Aorta (tissue), 5 donors: ENCODE measurements at regions not wholly inside any gene's neighbourhood (a gene's known extent, or its start where the extent isn't known, plus 50 kb on each side); places are given as distances from the start of the nearest gene placed in this dataset.

Experiments
- ATAC-seq: fragments of 200-7000 bp; cut with Tn5 transposase; one replicate; pipeline ENCODE4 v1.9.1; 2022; ENCODE audit warnings: moderate library complexity; ENCODE audit not compliant: low FRiP score
- DNase-seq, 2 donors: peaks; one replicate each; pipeline ENCODE4 v3.0.0-alpha.2; 2020
- H3K27ac ChIP-seq, 2 donors: one replicate each; pipeline ENCODE4 v1.5.1; 2013; ENCODE audit warnings: low read length in 2 of 2, mild to moderate bottlenecking in 2 of 2, moderate library complexity in 2 of 2, control low read depth in 1 of 2, inconsistent platforms in 1 of 2, low read depth in 1 of 2
- H3K27me3 ChIP-seq, 2 donors: one replicate each; pipeline ENCODE4 v1.6.1; 2013; ENCODE audit warnings: control low read depth in 1 of 2, low read length in 1 of 2, mild to moderate bottlenecking in 1 of 2, moderate library complexity in 1 of 2; ENCODE audit not compliant: insufficient read depth in 2 of 2, control insufficient read depth in 1 of 2
- H3K36me3 ChIP-seq, 2 donors: one replicate each; pipeline ENCODE4 v1.6.1; 2013; ENCODE audit warnings: control low read depth in 1 of 2, low read length in 1 of 2, mild to moderate bottlenecking in 1 of 2; ENCODE audit not compliant: insufficient read depth in 2 of 2, control insufficient read depth in 1 of 2
- H3K4me1 ChIP-seq, 2 donors: one replicate each; pipeline ENCODE4 v1.6.1; 2013; ENCODE audit warnings: low read length in 2 of 2, control low read depth in 1 of 2, mild to moderate bottlenecking in 1 of 2, moderate library complexity in 1 of 2; ENCODE audit not compliant: insufficient read depth in 2 of 2, control insufficient read depth in 1 of 2
- H3K4me3 ChIP-seq, 2 donors: one replicate each; pipeline ENCODE4 v1.5.1; 2013; ENCODE audit warnings: low read length in 2 of 2, control low read depth in 1 of 2, mild to moderate bottlenecking in 1 of 2
- H3K9me3 ChIP-seq: one replicate; pipeline ENCODE4 v1.6.1; 2013; ENCODE audit warnings: mild to moderate bottlenecking, low read length; ENCODE audit not compliant: control insufficient read depth
- WGBS, 2 donors: extraction: QIAGEN DNeasy Blood & Tissue Kit; methylation state at CpG; one replicate each; pipeline ENCODE4 v1.1.7; 2013; 5-methylcytosine and 5-hydroxymethylcytosine counted together
- intact Hi-C, 2 donors: fragments of 100-400 bp; cut with DNase I; formaldehyde crosslinking; loops; one replicate each; pipeline versions ENCODE4 v1.14.2 to v1.15.0; 2022
- donor health status: healthy with polysubstance abuse.
- donor health status: Bipolar disorder and iron deficiency.
- donor health status: DM: no; HTN: no; CAD: no.
- donor health status: DM: no; HTN: no; CAD: no.
- donor health status: DM: yes; HTN: yes; CAD: no.

- no peak for ATAC-seq
Measured at GRCh38 chr11:26898799-26899198, 95.1 kb upstream of the FIBIN start.

DNA sequence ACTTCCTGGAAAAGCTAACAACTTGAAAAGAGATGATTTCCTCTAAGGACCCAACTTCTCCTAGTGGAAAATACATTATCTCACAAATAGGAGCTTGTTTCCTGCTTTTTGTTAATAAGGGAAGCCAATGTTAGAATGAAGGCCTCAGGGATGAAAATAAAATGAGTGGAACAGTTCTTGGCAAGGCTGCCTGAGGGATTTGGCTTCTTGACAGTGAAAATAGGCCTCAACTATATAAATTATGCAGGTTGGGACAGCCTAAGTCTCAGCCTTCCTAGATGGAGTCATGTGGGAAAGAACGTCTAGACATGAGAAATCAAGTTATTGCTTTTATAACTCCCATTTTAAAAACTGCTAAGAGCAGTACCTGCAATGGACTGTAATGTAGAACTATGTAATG, 92.8 kb upstream of the FIBIN start:
- DNase-seq (peak in 1 of 2 donors; percentile 48), ATAC-seq (peak; percentile 82)
- Histone ChIP-seq H3K27ac (peak overlapping the region in 1 of 2 donors; percentile 12), H3K4me1 (peaks cover 0 to 9% of the 10 kb centered on the region in 2 donors), H3K36me3 (no peaks in the 10 kb centered on the region), H3K27me3 (no peaks in the 10 kb centered on the region), H3K9me3 (no peaks in the 10 kb centered on the region), H3K4me3 (no peak overlapping the region)
- intact Hi-C loops = loop anchor here in 1 of 2 donors (5.0 kb wide), 3 partner anchors 46 to 91 kb away; partner anchors contain the start of gene FIBIN
- WGBS, 2 donors = 2 to 13% methylated on average over 1 of the region's 1 CpG

More at GRCh38 chr11:26898799-26899198, 95.1 kb upstream of the FIBIN start:
- WGBS, 2 donors = 97 to 98% methylated on average over 1 of the region's 1 CpG
- intact Hi-C loops = no loop called here
- Histone ChIP-seq H3K9me3 (no peaks in the 10 kb centered on the region), H3K27ac (no peak overlapping the region), H3K4me3 (no peak overlapping the region), H3K4me1 (peaks cover 0 to 6% of the 10 kb centered on the region in 2 donors), H3K27me3 (no peaks in the 10 kb centered on the region), H3K36me3 (no peaks in the 10 kb centered on the region)
- no peak for DNase-seq

GRCh38 chr11:26904132-26904531, 89.8 kb upstream of the FIBIN start:
- H3K4me3 ChIP-seq = no peak overlapping the region
- no peaks in the 10 kb centered on the region for H3K27me3 ChIP-seq
- no peaks in the 10 kb centered on the region for H3K36me3 ChIP-seq
- peaks cover 0 to 9% of the 10 kb centered on the region in 2 donors for H3K4me1 ChIP-seq
- ATAC-seq (no peak), DNase-seq (no peak)
- 21 to 31% methylated on average over 1 of the region's 1 CpG for WGBS, 2 donors
- intact Hi-C loops = loop anchor here in 1 of 2 donors (5.0 kb wide), 3 partner anchors 43 to 88 kb away; partner anchors contain the start of gene FIBIN
- peak overlapping the region in 1 of 2 donors; percentile 3 for H3K27ac ChIP-seq
- H3K9me3 ChIP-seq = no peaks in the 10 kb centered on the region

DNA sequence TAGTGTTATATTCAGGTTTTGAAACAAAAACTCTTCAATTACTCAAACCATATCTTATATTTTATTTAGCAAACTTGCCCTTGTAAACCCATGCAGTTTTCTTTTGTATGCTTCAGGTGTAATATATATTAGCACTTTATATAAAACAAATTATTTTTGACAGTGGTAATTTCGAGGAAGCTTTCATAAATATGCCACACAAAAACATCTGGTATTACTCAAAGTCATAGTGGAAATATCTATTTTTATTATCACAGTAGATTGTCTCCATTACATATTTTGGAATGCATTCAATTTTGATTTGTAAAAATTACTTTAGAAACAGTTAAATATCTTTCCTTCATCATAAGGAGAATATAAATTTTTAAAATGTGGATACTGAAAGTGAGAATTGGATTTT, 89.1 kb upstream of the FIBIN start:
- Histone ChIP-seq H3K4me1 (peaks cover 0 to 9% of the 10 kb centered on the region in 2 donors), H3K9me3 (no peaks in the 10 kb centered on the region), H3K27ac (no peak overlapping the region), H3K4me3 (no peak overlapping the region), H3K36me3 (no peaks in the 10 kb centered on the region), H3K27me3 (no peaks in the 10 kb centered on the region)
- 3% methylated on average over 1 of the region's 1 CpG for WGBS, 2 donors
- intact Hi-C loops = loop anchor here in 1 of 2 donors (5.0 kb wide), 3 partner anchors 42 to 88 kb away; partner anchors contain the start of gene FIBIN
- no peak for ATAC-seq
- no peak for DNase-seq

DNA sequence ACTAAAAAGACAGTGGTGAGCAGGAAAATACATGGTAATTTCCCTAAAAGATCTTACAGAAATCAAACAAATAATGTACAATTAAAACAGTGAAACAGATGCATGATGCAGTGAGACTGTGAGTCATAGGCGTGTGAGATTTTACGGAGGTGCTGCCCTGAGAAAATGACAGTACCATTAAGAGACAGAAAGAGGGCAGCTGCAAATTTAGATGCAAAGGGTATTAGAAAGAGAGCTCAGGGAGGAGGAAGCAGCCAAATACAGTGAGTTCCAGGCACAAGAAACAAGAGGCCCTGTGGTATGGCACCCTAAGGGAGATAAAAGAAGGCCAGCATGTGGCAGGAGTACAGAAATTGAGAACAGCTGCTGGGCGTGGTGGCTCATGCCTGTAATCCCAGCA, 88.5 kb upstream of the FIBIN start:
- Histone ChIP-seq H3K9me3 (no peaks in the 10 kb centered on the region), H3K36me3 (no peaks in the 10 kb centered on the region), H3K27ac (no peak overlapping the region), H3K4me3 (no peak overlapping the region), H3K27me3 (no peaks in the 10 kb centered on the region), H3K4me1 (peaks cover 0 to 9% of the 10 kb centered on the region in 2 donors)
- DNase-seq (no peak), ATAC-seq (no peak)
- WGBS, 2 donors = 51 to 53% methylated on average over 3 of the region's 3 CpGs
- intact Hi-C loops = no loop called here

GRCh38 chr11:26909515-26909914, 84.4 kb upstream of the FIBIN start:
- no peaks in the 10 kb centered on the region for H3K9me3 ChIP-seq
- intact Hi-C loops = no loop called here
- no peaks in the 10 kb centered on the region for H3K27me3 ChIP-seq
- H3K4me1 ChIP-seq = no peaks in the 10 kb centered on the region
- H3K27ac ChIP-seq = no peak overlapping the region
- H3K4me3 ChIP-seq = no peak overlapping the region
- no peaks in the 10 kb centered on the region for H3K36me3 ChIP-seq
- WGBS, 2 donors = 61 to 64% methylated on average over 3 of the region's 3 CpGs
- no peak for DNase-seq
- no peak for ATAC-seq

- H3K4me3 ChIP-seq = no peak overlapping the region
- no peak overlapping the region for H3K27ac ChIP-seq
- ATAC-seq (no peak), DNase-seq (no peak)
- intact Hi-C loops = no loop called here
- no peaks in the 10 kb centered on the region for H3K9me3 ChIP-seq
- peaks cover 0 to 2% of the 10 kb centered on the region in 2 donors for H3K4me1 ChIP-seq
- H3K27me3 ChIP-seq = no peaks in the 10 kb centered on the region
- 84 to 90% methylated on average over 6 of the region's 6 CpGs for WGBS, 2 donors
- no peaks in the 10 kb centered on the region for H3K36me3 ChIP-seq
Measured at GRCh38 chr11:26909991-26910591, 83.8 kb upstream of the FIBIN start.

DNA sequence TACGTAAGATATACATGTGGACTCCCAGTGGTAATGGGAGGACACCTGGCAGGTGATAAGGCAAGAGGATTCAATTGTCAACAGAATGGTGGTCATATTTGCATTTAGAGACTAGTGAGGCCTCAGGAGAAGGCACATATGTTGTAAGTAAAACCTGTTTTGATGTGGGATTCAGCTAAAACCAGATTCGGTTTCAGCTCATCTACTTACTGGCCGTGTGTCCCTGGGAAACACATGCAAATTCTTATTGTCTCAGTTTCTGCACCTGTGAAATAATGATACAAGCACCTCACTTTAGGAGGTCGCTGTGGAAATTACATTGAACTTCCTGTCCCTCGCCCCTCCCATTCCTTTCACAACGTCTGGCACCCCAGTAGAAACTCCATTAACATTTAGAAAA, 78.9 kb upstream of the FIBIN start:
- Histone ChIP-seq H3K4me3 (no peak overlapping the region), H3K27me3 (no peaks in the 10 kb centered on the region), H3K36me3 (no peaks in the 10 kb centered on the region), H3K27ac (no peak overlapping the region), H3K9me3 (no peaks in the 10 kb centered on the region), H3K4me1 (peaks cover 0 to 2% of the 10 kb centered on the region in 2 donors)
- DNase-seq (no peak), ATAC-seq (no peak)
- 84 to 86% methylated on average over 6 of the region's 6 CpGs for WGBS, 2 donors
- intact Hi-C loops = no loop called here

DNA sequence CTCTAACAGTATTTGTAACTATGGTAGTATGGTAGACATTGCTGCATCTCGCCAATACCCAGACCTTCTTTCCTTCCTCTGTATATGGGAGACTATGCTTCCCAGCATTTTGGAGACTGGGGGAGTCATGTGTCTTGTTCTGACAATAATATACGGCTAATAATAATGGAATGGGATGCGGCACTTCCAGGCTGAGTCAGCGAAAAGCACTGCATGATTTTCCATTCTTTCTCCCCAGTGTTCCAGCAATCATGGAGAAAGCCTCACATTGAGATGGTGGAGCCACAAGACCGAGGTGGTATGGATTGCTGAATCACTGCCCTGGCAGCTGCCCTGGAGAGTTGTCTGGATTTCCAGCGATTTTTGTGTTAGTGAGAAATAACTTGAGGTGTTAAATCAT, 77.1 kb upstream of the FIBIN start:
- no peak for ATAC-seq
- no peak for DNase-seq
- no peaks in the 10 kb centered on the region for H3K9me3 ChIP-seq
- WGBS, 2 donors = 85 to 91% methylated on average over 6 of the region's 6 CpGs
- no peaks in the 10 kb centered on the region for H3K27me3 ChIP-seq
- no peaks in the 10 kb centered on the region for H3K36me3 ChIP-seq
- H3K4me1 ChIP-seq = peaks cover 0 to 2% of the 10 kb centered on the region in 2 donors
- H3K27ac ChIP-seq = no peak overlapping the region
- intact Hi-C loops = no loop called here
- H3K4me3 ChIP-seq = no peak overlapping the region
